T-cell (primary cell): ENCODE measurements at regions not wholly inside any gene's neighbourhood (a gene's known extent, or its start where the extent isn't known, plus 50 kb on each side); places are given as distances from the start of the nearest gene placed in this dataset.

Experiments used
- ATAC-seq, 4 experiments: fragments of 200-7000 bp in 3 of 4; fragments of 150-1000 bp in 1 of 4; cut with Tn5 transposase; replicated peaks in 1 of 4; 1 replicate in 3 of 4; 2 replicates in 1 of 4; pipeline ENCODE4 v1.10.0; 2021; ENCODE audit warnings: moderate library complexity in 3 of 4, mild to moderate bottlenecking in 2 of 4, moderate number of reproducible peaks in 1 of 4
- CTCF ChIA-PET, 2 donors: fragments of 300-600 bp; sonication (Branson Sonifier 250); formaldehyde crosslinking; loops; one replicate each; lab custom pipeline; 2022; ENCODE audit warnings: antibody characterized with exemption in 2 of 2; lab: Charles Lee
- POLR2A ChIA-PET, 2 donors: fragments of 300-600 bp; sonication (Branson Sonifier 250); formaldehyde crosslinking; loops; one replicate each; lab custom pipeline; 2022; ENCODE audit warnings: antibody characterized with exemption in 2 of 2; lab: Charles Lee
- DNase-seq, 35 experiments: peaks; one replicate each; pipeline versions ENCODE4 v3.0.0 to v3.0.0-alpha.2; 2013 to 2023
- H3K27ac ChIP-seq: one replicate; pipeline ENCODE4 v1.5.1; 2013; ENCODE audit warnings: low read length
- H3K27me3 ChIP-seq, 2 experiments: replicated peaks in 1 of 2; 1 replicate in 1 of 2; 2 replicates in 1 of 2; pipeline versions ENCODE4 v1.6.1 to v1.7.0; 2013; ENCODE audit warnings: low read length in 1 of 2, mixed read lengths in 1 of 2; ENCODE audit not compliant: control insufficient read depth in 2 of 2, insufficient read depth in 2 of 2; ENCODE audit errors: extremely low read depth in 1 of 2
- H3K36me3 ChIP-seq, 2 donors: 1 replicate in 1 of 2; 2 replicates in 1 of 2; pipeline versions ENCODE4 v1.6.1 to v1.7.0; 2013; ENCODE audit warnings: low read length in 1 of 2; ENCODE audit not compliant: control insufficient read depth in 2 of 2, insufficient read depth in 1 of 2; ENCODE audit errors: extremely low read depth in 1 of 2
- H3K4me1 ChIP-seq, 2 experiments: 1 replicate in 1 of 2; 2 replicates in 1 of 2; pipeline versions ENCODE4 v1.6.1 to v1.7.0; 2013; ENCODE audit warnings: low read length in 2 of 2, mixed read lengths in 1 of 2; ENCODE audit not compliant: insufficient read depth in 2 of 2, control insufficient read depth in 1 of 2; ENCODE audit errors: extremely low read depth in 1 of 2
- H3K4me3 ChIP-seq, 2 donors: 1 replicate in 1 of 2; 2 replicates in 1 of 2; pipeline versions ENCODE4 v1.5.1 to v1.7.0; 2013; ENCODE audit warnings: mild to moderate bottlenecking in 2 of 2, low read length in 1 of 2, moderate library complexity in 1 of 2; ENCODE audit not compliant: control insufficient read depth in 1 of 2; ENCODE audit errors: extremely low read depth in 1 of 2
- H3K9me3 ChIP-seq: 2 replicates; pipeline ENCODE4 v1.7.0; 2013
- H3K27ac Mint-ChIP-seq, 2 donors: one replicate each; pipeline ENCODE4 v1.8.0; 2020 to 2021; ENCODE audit warnings: mild to moderate bottlenecking in 2 of 2, mixed read lengths in 2 of 2
- H3K27me3 Mint-ChIP-seq, 2 donors: one replicate each; pipeline ENCODE4 v1.8.0; 2021 to 2022; ENCODE audit warnings: mixed read lengths in 2 of 2
- H3K36me3 Mint-ChIP-seq: one replicate; pipeline ENCODE4 v1.8.0; 2021; ENCODE audit warnings: mixed read lengths
- H3K4me1 Mint-ChIP-seq, 3 donors: one replicate each; pipeline ENCODE4 v1.8.0; 2020 to 2022; ENCODE audit warnings: mixed read lengths in 3 of 3, mild to moderate bottlenecking in 1 of 3
- H3K4me3 Mint-ChIP-seq, 3 donors: one replicate each; pipeline ENCODE4 v1.8.0; 2020 to 2022; ENCODE audit warnings: mild to moderate bottlenecking in 3 of 3, mixed read lengths in 3 of 3, moderate library complexity in 3 of 3
- H3K9me3 Mint-ChIP-seq, 3 donors: one replicate each; pipeline ENCODE4 v1.8.0; 2020 to 2022; ENCODE audit warnings: mixed read lengths in 3 of 3
- WGBS: methylation state at CpG from one replicate; pipeline ENCODE4 v1.1.5; 2013; ENCODE audit warnings: missing lambda C conversion rate; ENCODE audit not compliant: insufficient coverage; 5-methylcytosine and 5-hydroxymethylcytosine counted together

- CTCF ChIA-PET, result no interaction called here
- ATAC-seq (no peak), DNase-seq (no peak)
- Histone ChIP-seq H3K27ac (no peak overlapping the region), H3K9me3 (no peaks in the 10 kb centered on the region), H3K4me1 (no peaks in the 10 kb centered on the region), H3K27me3 (no peaks in the 10 kb centered on the region), H3K36me3 (no peaks in the 10 kb centered on the region), H3K4me3 (no peak overlapping the region)
- H3K36me3 Mint-ChIP-seq, result no peaks in the 10 kb centered on the region
- H3K27me3 Mint-ChIP-seq, result no peaks in the 10 kb centered on the region
- no peak overlapping the region for H3K4me3 Mint-ChIP-seq
- 20% methylated on average over 1 of the region's 1 CpG for WGBS
- no peak overlapping the region for H3K27ac Mint-ChIP-seq
- no peaks in the 10 kb centered on the region for H3K4me1 Mint-ChIP-seq
- peaks cover 21 to 38% (median 29%) of the 10 kb centered on the region in 3 donors for H3K9me3 Mint-ChIP-seq
- POLR2A ChIA-PET, result no interaction called here
These were observed 56.3 kb upstream of the PRDM9 start for GRCh38 chr5:23451156-23451555.

DNA sequence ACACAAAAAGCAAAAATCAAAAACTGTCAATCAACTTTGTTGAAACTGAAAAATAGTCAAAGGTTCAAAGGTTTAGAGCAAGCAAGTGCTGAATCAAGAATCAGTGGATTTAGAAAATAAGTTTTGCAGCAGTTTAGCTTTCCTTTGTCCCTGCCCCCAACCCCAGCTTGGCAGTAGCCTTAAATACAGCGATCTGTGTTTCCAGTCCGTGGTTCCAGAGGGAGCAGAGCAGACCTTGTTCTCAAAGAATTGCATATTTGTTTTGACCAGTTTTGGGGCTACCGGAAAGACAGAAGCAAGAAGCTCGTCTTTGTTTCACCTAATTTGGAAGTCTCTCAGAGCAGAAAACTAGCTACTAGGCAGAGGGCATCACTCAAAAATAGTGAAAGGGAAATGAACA, 57.2 kb upstream of the PRDM9 start:
- Mint-ChIP-seq H3K27me3 (no peaks in the 10 kb centered on the region), H3K36me3 (no peaks in the 10 kb centered on the region), H3K4me3 (no peak overlapping the region), H3K27ac (no peak overlapping the region), H3K9me3 (peaks cover 15 to 30% (median 25%) of the 10 kb centered on the region in 3 donors), H3K4me1 (no peaks in the 10 kb centered on the region)
- no peaks in the 10 kb centered on the region for H3K27me3 ChIP-seq
- ATAC-seq, result no peak
- 76% methylated on average over 4 of the region's 4 CpGs for WGBS
- H3K4me3 ChIP-seq, result no peak overlapping the region
- no peak for DNase-seq
- CTCF ChIA-PET, result no interaction called here
- no peaks in the 10 kb centered on the region for H3K4me1 ChIP-seq
- POLR2A ChIA-PET, result no interaction called here
- H3K27ac ChIP-seq, result no peak overlapping the region
- no peaks in the 10 kb centered on the region for H3K36me3 ChIP-seq
- no peaks in the 10 kb centered on the region for H3K9me3 ChIP-seq

- ChIA-PET CTCF (no interaction called here), POLR2A (no interaction called here)
- Histone ChIP-seq H3K9me3 (no peaks in the 10 kb centered on the region), H3K4me3 (no peak overlapping the region), H3K27me3 (no peaks in the 10 kb centered on the region), H3K27ac (no peak overlapping the region), H3K36me3 (no peaks in the 10 kb centered on the region), H3K4me1 (no peaks in the 10 kb centered on the region)
- Mint-ChIP-seq H3K27ac (no peak overlapping the region), H3K36me3 (no peaks in the 10 kb centered on the region), H3K9me3 (peaks cover 15 to 26% (median 25%) of the 10 kb centered on the region in 3 donors), H3K4me3 (no peak overlapping the region), H3K27me3 (no peaks in the 10 kb centered on the region), H3K4me1 (no peaks in the 10 kb centered on the region)
- ATAC-seq (no peak), DNase-seq (no peak)
These were observed 58.8 kb upstream of the PRDM9 start for GRCh38 chr5:23448627-23449026.

DNA sequence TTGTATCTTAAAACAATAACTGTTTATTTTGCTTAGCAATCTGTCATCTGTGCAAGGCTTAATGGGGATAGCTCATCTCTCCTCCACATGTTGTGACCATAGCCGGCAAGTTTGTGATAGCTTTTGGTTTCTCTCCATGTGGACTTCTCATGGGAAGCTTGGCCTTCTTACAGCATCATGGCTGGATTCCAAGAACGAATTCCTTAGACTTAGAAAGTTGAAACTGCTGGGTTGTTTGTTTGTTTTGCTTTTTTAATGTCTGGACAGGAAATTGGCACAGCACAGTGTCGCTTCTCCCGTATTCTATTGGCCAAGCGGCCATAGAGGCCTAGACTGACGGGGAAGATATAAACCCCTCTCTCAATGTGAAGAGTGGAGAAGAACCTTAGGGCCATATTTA, 61.0 kb upstream of the PRDM9 start:
- Mint-ChIP-seq H3K27me3 (no peaks in the 10 kb centered on the region), H3K4me3 (no peak overlapping the region), H3K9me3 (peaks cover 12 to 26% (median 20%) of the 10 kb centered on the region in 3 donors), H3K4me1 (no peaks in the 10 kb centered on the region), H3K36me3 (no peaks in the 10 kb centered on the region), H3K27ac (no peak overlapping the region)
- Histone ChIP-seq H3K27ac (no peak overlapping the region), H3K4me1 (no peaks in the 10 kb centered on the region), H3K4me3 (no peak overlapping the region), H3K36me3 (no peaks in the 10 kb centered on the region), H3K9me3 (no peaks in the 10 kb centered on the region), H3K27me3 (no peaks in the 10 kb centered on the region)
- ChIA-PET CTCF (no interaction called here), POLR2A (no interaction called here)
- no peak for ATAC-seq
- WGBS, result no CpG with 5 or more reads among the region's 6 CpGs
- no peak for DNase-seq

DNA sequence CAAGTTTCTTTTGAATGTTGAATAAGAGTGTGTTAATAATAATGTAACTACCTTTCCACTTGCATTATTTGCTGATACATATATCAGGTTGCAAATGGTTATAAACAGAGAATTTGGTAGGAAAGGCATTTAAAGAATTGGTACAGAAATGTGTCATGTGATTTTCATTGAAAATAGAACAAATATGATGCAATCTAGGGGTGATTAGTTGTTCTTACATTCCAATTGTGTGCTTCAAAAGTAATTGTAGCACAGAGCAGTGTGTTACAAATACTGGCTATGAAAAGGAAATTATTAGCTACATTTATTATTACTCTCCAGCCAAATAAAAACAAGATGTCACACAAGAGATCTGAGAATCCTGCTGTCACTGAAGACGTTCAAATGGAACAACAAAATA, 61.8 kb upstream of the PRDM9 start:
- Histone ChIP-seq H3K9me3 (no peaks in the 10 kb centered on the region), H3K4me3 (no peak overlapping the region), H3K36me3 (no peaks in the 10 kb centered on the region), H3K27ac (no peak overlapping the region), H3K27me3 (no peaks in the 10 kb centered on the region), H3K4me1 (no peaks in the 10 kb centered on the region)
- WGBS, result no CpG with 5 or more reads among the region's 1 CpG
- H3K27ac Mint-ChIP-seq, result no peak overlapping the region
- no peaks in the 10 kb centered on the region for H3K36me3 Mint-ChIP-seq
- peaks cover 5 to 32% (median 22%) of the 10 kb centered on the region in 3 donors for H3K9me3 Mint-ChIP-seq
- H3K4me1 Mint-ChIP-seq, result no peaks in the 10 kb centered on the region
- H3K27me3 Mint-ChIP-seq, result no peaks in the 10 kb centered on the region
- CTCF ChIA-PET, result interaction anchor here in 1 of 2 donors (0.7 kb wide), 1 partner anchor 13 kb away, joined by 4 read pairs; no protein-coding TSS in a partner anchor
- H3K4me3 Mint-ChIP-seq, result no peak overlapping the region
- DNase-seq (no peak), ATAC-seq (no peak)
- POLR2A ChIA-PET, result no interaction called here

DNA sequence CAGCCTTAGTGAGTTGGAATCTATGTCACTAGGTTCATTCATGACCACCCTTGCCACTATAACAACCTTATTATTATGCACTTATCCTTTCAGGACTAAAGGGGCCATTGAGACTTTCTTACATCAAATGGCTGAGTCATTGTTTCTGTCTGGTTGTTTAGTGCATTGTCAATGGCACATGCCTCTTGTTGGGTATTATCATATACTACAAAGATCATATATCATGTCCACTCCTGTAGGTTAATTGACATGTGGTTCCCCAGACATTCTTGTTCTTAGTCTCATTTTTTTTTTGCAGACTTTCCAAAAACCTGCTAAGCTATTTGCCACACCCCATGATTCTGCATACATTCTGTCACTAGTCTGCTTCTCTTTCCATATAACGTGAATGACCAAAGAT, 66.7 kb upstream of the PRDM9 start:
- no peak for DNase-seq
- no peaks in the 10 kb centered on the region for H3K9me3 ChIP-seq
- WGBS, result 83% methylated on average over 1 of the region's 1 CpG
- ChIA-PET POLR2A (no interaction called here), CTCF (no interaction called here)
- ATAC-seq, result no peak
- H3K27ac ChIP-seq, result no peak overlapping the region
- no peaks in the 10 kb centered on the region for H3K4me1 Mint-ChIP-seq
- peaks cover 4 to 34% (median 18%) of the 10 kb centered on the region in 3 donors for H3K9me3 Mint-ChIP-seq
- no peaks in the 10 kb centered on the region for H3K36me3 Mint-ChIP-seq
- no peak overlapping the region for H3K4me3 Mint-ChIP-seq
- no peaks in the 10 kb centered on the region for H3K4me1 ChIP-seq
- no peaks in the 10 kb centered on the region for H3K27me3 ChIP-seq
- H3K27ac Mint-ChIP-seq, result no peak overlapping the region
- no peaks in the 10 kb centered on the region for H3K36me3 ChIP-seq
- no peaks in the 10 kb centered on the region for H3K27me3 Mint-ChIP-seq
- no peak overlapping the region for H3K4me3 ChIP-seq

- ATAC-seq (no peak), DNase-seq (no peak)
- H3K36me3 Mint-ChIP-seq, result no peaks in the 10 kb centered on the region
- Histone ChIP-seq H3K36me3 (no peaks in the 10 kb centered on the region), H3K9me3 (no peaks in the 10 kb centered on the region), H3K4me1 (no peaks in the 10 kb centered on the region), H3K27ac (no peak overlapping the region), H3K4me3 (no peak overlapping the region), H3K27me3 (no peaks in the 10 kb centered on the region)
- no peak overlapping the region for H3K27ac Mint-ChIP-seq
- CTCF ChIA-PET, result no interaction called here
- H3K9me3 Mint-ChIP-seq, result peaks cover 4 to 34% (median 15%) of the 10 kb centered on the region in 3 donors
- POLR2A ChIA-PET, result no interaction called here
- H3K4me1 Mint-ChIP-seq, result no peaks in the 10 kb centered on the region
- H3K4me3 Mint-ChIP-seq, result no peak overlapping the region
- no peaks in the 10 kb centered on the region for H3K27me3 Mint-ChIP-seq
These were observed 70.4 kb upstream of the PRDM9 start for GRCh38 chr5:23437011-23437410.
